Left ventricle myocardium superior (tissue), 1 donor: ENCODE measurements at regions not wholly inside any gene's neighbourhood (a gene's known extent, or its start where the extent isn't known, plus 50 kb on each side); places are given as distances from the start of the nearest gene placed in this dataset.

Experiments used
- ATAC-seq: fragments of 200-7000 bp; cut with Tn5 transposase; one replicate; pipeline ENCODE4 v1.9.1; 2020; ENCODE audit warnings: mild to moderate bottlenecking, moderate library complexity
- DNase-seq: peaks from one replicate; pipeline ENCODE4 v3.0.0-alpha.2; 2020
- intact Hi-C: fragments of 100-400 bp; cut with micrococcal nuclease; formaldehyde crosslinking; loops from one replicate; pipeline ENCODE4 v1.11.0; 2022
- donor health status: DM: no; HTN: yes; CAD: no; lungs with severe emphysema.

DNA sequence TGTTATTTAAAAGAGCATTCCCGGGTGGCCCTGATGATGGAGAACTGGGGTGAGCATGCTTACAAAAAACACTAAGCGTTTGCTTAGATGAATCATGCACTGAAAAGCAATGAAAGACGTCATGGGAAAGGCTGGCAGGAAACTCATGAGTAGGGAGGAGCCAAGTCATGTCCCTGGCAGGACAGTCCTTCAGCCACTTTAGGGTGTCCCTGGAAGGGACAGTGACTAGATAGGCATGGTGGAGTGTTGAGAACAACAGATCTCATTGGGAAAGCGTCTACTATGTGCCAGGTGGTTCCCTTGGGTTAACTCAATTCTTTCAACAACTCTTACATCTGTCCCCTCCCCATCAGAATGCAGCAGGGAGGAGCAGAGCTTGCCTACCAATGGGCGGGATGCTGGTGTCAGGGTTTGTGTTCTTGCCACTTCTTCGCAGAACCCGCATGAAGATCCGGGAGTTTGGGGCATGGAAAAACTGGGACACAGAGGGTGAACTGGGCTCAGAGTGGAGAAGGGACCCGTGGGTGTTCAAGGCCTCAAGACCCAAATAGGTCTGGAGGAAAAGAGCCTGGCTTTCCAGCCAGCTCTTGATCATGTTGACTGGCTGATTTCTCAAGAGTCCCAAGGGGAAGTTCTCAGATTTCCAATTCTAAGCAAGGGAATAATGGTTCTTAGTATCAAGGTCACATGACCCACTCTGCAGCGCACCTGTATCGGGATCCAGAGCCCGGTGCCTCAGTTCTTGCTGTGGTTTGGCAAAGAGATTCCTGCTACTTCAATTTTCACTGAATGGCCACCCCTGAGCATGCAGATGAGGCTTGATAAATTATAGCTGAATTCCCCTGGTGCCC is 653.9 kb upstream of the TBX3 start:
- DNase-seq (peak; percentile 31), ATAC-seq (peak; percentile 87)
- intact Hi-C loops, result no loop called here

DNA sequence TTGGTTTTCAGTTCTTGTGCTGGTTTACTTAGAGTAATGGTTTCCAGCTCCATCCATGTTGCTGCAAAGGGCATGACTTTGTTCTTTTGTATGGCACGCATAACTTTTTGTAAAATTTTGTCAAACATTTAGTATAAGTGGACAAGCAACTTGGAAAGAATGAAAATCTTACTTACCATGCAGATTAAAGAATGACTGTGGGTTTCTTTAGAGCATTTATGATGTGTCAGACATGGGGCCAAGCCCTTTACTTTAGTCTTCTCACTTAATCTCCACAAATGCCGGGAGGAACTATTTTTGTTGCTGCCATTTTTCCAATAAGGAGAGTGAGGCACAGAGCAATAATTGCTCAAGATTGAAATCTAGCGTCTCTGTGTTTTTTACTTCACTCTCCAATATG is 652.5 kb upstream of the TBX3 start:
- ATAC-seq, result no peak
- intact Hi-C loops, result no loop called here
- no peak for DNase-seq

DNA sequence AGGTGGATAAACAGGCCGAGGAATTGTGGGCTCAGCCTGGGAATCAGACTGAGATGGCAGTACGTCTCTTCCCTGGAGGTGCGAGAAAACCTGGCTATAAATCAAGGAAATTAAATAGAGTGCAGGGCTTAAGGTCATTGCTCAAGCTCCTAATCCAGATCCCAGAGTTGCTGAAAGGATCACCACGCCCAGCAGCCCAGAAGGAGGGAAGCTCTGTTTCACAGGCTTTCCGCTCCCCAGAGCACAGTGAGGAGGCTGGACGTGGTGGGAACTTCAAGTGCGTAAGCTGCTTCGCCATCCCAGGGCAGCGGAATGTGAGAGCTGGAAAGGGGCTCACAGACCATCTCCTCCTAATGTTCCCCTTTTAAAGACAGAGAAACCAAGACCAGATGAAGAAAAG is 651.6 kb upstream of the TBX3 start:
- DNase-seq (peak; percentile 56), ATAC-seq (peak; percentile 64)
- intact Hi-C loops, result no loop called here

DNA sequence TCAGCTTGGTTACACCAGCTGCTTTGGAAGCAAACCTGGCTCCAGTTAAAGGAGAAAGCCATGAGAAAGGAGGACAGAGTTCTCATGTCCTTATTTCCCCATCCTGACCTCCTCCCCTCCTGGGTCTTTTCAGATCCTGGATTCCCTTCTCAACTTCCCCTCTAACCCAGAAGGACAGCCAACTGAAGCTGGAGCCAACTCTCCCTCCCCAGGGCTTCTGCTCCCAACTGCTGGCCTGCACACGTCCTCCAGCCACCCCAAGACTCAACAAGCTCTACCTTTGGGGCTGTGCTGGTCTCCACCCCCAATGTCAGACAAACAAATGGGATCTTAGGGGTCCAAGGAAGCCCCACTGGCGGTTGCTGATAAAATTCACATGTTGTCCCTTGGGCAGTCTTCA is 651.1 kb upstream of the TBX3 start:
- ATAC-seq (peak; percentile 63), DNase-seq (peak; percentile 51)
- intact Hi-C loops, result no loop called here

DNA sequence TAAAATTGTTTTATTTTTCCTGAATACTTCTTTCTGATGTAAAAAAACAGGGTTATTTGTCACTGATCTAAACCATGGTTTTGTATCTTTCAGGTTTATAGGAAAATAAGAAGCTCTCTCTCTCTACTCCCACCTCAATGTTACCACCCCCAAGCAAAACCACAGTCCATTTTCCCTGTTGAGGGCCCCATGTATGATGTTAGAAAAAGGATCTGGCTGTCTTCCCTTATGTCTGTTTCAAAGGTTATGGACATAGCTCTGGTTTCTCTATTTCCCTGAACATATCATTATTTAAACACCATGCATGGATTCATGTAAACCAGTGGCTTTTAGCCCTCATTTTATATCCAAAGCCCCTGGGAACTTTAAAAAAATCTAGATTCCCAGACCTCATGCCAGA is 649.0 kb upstream of the TBX3 start:
- no peak for DNase-seq
- intact Hi-C loops, result no loop called here
- no peak for ATAC-seq

DNA sequence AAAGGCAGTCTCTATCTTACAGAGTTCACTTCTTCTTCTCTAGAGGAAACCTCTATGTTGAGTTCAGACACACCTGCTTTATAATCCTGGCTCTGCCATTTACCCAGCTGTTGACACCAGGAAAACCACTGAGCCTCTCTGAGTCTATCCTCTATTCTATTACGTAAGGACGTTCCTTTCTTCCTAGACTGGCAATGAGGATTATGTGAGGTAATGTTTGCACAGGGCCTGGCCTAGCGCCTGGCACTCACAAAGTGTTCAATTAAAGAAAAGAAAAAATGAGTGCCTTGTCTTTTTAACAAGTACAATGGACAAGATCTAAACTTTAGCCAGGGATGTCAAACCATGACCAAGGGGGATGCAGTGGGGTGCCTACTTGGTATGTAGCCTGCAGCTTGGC is 641.9 kb upstream of the TBX3 start:
- ATAC-seq, result no peak
- no peak for DNase-seq
- intact Hi-C loops, result no loop called here

DNA sequence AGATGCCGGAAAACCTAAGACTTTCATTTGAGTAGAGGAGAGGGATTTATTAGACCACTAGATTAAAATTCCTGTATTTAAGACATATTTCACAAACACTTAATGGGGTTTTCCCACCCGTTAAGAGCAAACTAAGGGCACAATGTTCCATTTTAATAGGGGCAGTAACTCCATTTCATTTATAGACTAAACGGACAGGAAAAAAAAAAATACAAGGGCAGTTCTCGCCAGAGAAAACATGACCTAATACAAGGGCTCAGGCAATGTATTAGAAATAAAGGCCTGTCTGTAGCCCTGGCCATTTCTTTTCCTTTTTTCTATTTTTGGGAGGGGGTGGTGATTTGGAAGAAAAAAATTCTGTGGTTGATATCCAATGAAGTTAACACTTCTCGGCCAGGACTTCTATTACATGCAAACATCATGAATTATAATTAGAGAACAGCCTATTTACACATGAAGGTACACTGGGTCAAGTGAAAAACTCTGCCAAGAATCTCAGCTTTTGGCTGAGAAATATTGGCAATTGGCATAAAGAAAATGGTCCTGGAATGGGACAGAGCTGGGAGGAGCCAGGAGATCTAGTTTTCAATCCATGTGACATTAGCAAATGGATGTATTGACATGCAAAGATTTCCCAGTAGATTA is 641.1 kb upstream of the TBX3 start:
- intact Hi-C loops, result no loop called here
- DNase-seq (no peak), ATAC-seq (peak; percentile 43)

DNA sequence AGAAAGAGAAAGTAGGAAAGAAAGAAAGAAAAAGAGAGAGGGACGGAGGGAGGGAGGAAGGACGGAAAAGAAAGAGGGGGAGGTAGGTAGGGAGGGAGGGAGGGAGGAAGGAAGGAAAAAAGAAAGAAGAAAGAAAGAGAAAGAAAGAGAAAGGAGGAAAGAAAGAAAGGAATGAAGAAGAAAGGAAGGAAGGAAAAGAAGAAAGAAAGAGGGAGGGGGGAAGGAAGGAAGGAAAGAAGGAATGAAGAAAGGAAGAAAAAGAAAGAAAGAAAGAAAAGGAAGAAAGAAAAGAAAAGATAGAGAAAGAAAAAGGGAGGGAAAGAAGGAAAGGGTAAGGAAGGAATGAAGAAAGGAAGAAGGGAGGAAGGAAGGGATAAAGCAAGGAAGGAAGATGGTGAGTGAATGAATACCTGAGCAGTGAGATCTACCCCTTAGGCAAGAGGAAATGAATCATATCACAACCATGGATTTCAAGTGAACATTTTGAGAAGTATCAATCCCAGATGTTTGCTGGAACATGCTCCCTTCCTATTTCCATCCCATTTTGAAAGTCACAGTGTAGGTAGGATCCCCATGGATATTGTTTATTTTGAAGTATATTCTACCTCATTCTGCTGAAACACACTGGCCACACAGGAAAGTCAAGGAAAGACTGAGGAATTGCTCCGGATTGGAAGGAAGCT is 639.4 kb upstream of the TBX3 start:
- ATAC-seq, result no peak

DNA sequence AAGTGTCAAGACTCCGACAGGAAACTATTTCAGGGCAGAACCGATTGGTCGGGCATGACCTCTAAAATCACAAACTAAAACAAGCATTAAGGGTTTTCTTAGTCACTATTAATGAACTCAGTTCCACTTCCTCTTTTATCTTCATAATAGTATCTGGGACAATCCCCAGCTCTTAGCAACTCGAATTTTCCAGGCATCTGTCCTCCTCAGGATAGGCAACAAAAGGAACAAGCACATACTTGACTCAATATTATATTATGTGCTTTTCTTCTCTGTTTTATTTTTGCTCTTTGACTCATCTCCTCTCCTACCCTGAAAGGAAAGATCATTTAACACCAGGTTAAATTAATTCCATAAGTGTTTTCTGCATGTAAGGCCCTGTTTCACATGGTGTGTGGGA is 638.3 kb upstream of the TBX3 start:
- no peak for DNase-seq
- ATAC-seq, result no peak
- intact Hi-C loops, result no loop called here

More for the DNA sequence above, 639.4 kb upstream of the TBX3 start:
- DNase-seq, result no peak
- intact Hi-C loops, result no loop called here

DNA sequence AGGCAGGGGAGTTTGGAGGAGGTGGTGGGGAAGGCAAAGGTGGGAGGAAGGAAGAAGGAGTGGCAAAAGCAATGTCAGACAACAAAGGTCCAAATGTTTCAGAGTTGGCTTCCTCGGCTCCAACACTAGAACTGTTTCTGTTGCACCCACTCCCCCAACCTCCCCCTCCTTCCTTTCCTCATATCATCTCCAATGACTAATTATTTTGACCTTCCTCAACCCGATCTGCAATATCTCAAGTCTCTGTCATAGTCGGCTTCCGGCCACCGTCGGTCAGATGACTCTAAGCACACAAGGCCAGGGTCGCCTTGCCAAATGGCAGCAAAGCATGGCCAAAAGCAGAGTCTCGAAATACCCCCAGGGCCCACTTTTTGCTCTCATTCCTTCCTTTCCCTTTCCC is 637.0 kb upstream of the TBX3 start:
- intact Hi-C loops, result no loop called here
- DNase-seq (peak; percentile 62), ATAC-seq (peak; percentile 33)

DNA sequence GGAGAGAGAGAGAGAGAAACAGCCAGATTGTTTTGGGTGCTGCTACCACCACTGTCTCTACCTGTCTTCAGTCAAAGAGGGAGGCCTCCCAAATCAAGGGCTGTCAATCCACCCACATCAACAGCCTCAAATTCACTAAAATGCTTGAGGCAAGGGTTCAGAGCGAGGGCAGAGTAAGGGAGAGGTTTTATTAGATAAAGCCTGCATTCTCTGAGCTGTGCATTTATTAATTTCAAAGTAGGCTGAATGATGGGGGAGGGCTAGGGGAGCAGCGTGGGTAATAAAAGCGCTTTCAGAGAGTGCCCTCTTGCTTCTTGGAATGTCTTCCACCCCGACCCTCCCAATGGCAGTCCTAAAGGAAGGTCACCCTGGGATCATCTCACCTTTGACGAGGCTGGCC is 636.5 kb upstream of the TBX3 start:
- ATAC-seq (no peak), DNase-seq (no peak)
- intact Hi-C loops, result no loop called here

DNA sequence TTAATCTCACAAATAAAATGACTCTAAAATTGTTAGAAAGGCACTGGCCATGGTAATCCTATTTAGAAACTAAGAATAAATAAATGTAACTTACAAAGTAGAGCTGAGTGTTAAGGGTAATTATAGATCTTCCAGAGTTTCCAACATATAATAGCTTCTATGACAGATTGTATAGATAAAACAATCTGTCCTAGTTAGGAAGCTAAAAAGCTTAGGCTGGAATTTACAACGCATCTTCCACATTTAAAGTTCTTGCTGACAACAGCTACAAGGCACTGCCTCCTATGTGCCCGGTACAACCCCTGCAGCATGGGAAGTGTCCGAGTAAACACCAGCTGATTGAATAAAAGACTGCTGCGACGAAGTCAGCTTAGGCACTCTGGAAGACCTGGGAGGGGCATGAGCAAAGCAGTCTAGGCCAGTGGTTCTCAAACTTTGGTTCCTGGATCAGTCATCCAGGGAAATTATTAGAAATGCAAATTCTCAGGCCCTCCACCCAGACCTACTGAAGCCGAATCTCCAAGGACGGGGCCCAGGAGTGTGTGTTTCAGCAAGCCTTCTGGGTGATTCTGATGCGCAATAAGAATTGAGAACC is 635.6 kb upstream of the TBX3 start:
- intact Hi-C loops, result no loop called here
- no peak for ATAC-seq

DNA sequence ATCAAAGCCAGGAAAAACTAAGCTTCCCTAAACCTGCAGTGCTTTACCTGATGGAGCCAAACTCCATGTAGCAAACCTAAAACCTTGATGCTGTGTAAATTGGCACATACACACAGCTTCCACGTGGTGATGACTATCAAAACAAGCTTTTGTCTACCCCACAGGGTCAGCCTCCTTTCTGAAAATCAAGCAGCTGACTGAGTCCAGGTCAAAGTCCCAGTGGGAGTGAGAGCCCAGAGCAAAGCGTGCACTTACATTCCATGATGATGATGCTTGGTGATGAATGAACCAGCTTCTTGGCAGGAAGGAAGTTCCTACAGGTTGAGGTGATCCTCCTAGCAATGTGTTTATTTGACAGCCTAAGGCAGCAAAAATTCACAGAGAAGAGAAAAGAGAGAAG is 630.0 kb upstream of the TBX3 start:
- no peak for DNase-seq
- no peak for ATAC-seq
- intact Hi-C loops, result no loop called here

More for the DNA sequence above, 635.6 kb upstream of the TBX3 start:
- no peak for DNase-seq

DNA sequence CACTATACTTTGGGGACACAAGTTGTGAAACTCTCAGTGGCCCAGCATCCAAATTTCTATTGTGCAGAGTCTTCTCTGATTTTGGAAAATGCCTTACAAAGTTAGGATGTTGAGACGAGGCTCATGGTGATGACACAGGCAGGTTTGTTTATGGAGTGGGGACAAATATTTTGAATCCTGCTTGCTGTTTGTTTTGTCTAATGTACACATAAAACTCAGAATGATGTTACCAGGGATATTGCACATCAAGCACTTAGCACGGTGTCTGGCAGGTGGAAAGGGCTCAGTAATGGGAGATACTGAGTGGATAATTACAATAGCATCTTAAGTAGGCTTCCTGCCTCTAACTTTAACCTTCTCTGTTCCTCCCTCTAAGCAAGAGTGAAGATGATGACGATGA is 628.9 kb upstream of the TBX3 start:
- DNase-seq, result no peak
- no peak for ATAC-seq
- intact Hi-C loops, result no loop called here

DNA sequence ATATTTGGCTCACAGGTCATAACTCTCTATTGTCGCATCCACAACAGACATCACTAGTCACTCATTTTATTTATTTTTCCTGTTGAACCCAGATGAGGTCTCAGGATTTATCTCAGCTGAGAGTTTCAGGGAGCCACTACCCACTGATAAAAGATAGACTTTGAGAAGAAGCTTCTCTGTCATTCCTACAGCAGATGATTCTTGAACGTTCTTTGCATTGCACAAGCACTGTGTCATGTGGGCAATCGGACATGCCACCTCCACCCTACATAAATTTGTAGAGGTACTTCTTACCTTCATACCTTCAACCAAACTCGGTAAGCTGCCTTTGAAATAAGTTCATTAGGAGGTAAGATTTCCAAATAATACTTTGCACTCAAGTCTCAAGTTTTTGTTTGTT is 627.9 kb upstream of the TBX3 start:
- DNase-seq, result no peak
- intact Hi-C loops, result no loop called here
- no peak for ATAC-seq

DNA sequence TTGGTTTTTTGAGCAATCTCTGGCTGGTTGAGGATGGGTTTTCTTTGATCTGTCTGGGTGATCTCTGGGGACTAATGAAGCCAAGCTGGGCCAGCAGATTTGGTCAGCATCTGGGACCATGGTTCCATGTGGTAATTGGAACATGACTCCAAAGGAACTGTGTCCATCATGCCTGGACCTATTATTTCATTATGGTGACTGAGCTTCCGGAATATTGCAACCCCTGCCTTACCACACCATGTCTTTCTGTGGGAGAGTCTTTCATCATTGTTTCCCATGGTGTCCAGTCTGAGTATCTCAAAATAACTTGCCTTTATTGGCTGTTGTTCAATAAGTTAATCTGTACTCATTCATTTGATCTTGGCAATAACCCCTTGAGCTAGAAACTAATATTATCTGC is 624.9 kb upstream of the TBX3 start:
- ATAC-seq, result no peak
- DNase-seq, result no peak
- intact Hi-C loops, result no loop called here

DNA sequence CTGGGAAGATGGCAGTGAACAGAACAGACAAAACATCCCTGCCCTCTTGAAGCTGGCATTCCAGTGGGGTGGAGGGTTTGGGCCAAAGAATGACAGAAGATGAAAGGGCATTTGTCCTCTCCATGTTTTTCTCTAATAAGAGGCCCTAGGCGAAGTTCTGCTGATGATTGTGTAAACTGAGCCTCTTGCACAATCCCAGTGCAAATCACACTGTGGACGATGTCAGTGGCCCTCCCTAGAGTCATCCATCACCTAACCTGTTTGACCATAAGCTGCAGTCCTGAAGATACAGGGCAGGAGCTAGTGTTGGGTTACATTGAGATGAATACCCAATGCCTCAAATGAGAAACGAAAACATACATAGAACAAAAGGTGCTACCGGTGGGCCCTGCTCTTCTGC is 622.4 kb upstream of the TBX3 start:
- ATAC-seq, result peak; percentile 26
- intact Hi-C loops, result no loop called here
- DNase-seq, result no peak

DNA sequence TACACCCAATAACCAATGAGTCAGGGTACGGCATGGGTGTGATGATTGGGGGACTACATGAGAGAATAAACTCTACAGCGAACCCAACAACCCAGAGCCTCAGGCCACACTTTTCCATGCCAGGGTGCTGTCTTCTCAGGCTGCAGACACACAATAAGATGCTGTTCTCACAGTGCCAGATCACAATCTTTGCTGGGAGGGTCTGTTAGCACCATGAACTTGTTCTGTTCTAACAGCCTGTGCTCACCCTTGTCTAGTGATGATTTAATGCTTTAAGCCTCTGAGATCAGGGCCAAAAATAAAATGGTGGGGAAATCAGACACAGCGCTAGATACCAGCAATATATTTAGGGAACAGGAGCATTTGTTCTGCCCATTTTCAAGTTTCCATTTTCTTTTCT is 621.9 kb upstream of the TBX3 start:
- DNase-seq (no peak), ATAC-seq (peak; percentile 74)
- intact Hi-C loops, result no loop called here

DNA sequence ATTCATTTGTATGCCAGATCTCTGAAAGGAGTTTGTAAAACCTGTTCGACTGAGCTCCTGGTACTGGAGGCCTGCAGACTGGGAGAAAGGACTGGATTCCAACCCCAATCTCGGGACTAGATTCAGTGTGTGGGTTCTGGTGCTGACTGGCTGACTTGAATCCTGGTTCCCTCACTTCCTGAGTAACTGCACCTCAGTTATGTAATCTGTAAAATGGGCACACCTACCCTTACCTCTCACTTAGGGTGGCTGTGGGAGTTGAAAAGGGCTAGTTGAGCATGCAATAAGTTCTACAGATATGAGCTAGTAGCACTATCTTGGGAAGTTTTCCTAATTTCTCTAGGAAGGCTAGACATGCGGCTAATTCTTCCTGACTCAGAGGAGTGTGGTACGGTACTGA is 621.3 kb upstream of the TBX3 start:
- intact Hi-C loops, result no loop called here
- ATAC-seq (no peak), DNase-seq (no peak)

DNA sequence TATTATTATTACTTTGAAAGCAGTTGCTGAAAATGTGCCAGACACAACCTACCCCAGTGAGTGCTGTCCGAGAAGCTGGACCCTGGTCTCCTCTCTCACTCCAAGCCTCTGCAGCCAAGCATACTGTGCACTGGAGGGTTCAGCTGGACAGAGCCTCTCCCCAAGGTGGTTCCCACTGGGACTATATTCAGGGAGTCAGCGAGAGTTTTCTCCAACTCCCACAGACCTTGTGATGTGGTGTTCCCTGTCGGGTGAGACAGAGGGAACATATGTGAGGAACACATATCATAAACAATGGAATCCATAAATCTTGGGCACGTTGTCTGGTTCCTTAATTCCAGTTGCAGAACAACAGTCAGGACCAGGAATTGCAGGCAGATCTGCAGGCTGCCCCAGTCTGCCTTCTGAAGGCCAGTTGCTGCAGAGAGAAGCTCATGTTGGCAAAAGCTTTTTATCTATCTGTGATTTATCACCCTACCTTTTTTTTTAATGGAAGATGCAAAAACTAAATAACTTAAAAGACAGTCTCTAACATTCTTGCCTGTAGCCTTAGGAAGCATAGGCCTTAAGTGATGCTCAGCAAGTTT is 619.8 kb upstream of the TBX3 start:
- DNase-seq (no peak), ATAC-seq (no peak)
- intact Hi-C loops, result no loop called here
